ENCODE measurements at regions not wholly inside any gene's neighbourhood (a gene's known extent, or its start where the extent isn't known, plus 50 kb on each side); places are given as distances from the start of the nearest gene placed in this dataset.
A peak's percentile ranks its signal among the peaks of the same experiment; 100 is the strongest.
"Not testable (repeated sequence)": the region's sequence is repeated elsewhere in the genome, so short reads cannot be mapped to it uniquely, and the experiment has no call there.

GRCh38 chr16:29074554-29075402 lies 89.9 kb downstream of the LAT start:
- POLR2A ChIA-PET; H2AFZ ChIP-seq (ENCODE audit: low read depth, low read length); H3K4me2 ChIP-seq (ENCODE audit: insufficient read depth, low read length); H3K9me1 ChIP-seq (ENCODE audit: control insufficient read depth, insufficient read depth, low read length); CTCF ChIA-PET (ENCODE audit: low intra/inter-chr PET ratio); H4K20me1 ChIP-seq (replicated peaks; ENCODE audit: control insufficient read depth, insufficient read depth, low read length); H3K79me2 ChIP-seq (ENCODE audit: control insufficient read depth, insufficient read depth, low read length); H3K27me3 ChIP-seq (ENCODE audit: control insufficient read depth in 2 of 2, insufficient read depth in 2 of 2, low read length in 2 of 2); intact Hi-C loops (cut with micrococcal nuclease); H3K27ac ChIP-seq (ENCODE audit: extremely low read depth, low read depth, low read length); in situ Hi-C loops (cut with MboI); BruUV-seq (replicated peaks); FAIRE-seq; H3K4me3 ChIP-seq; H3K36me3 ChIP-seq (ENCODE audit: control insufficient read depth, insufficient read depth, low read length); H3K9me3 ChIP-seq (replicated peaks; ENCODE audit: control insufficient read depth, insufficient read depth, low read depth, low read length); DNase-seq (ENCODE audit: extremely low read depth in 1 of 4, low spot score in 3 of 4); H3K4me1 ChIP-seq (replicated peaks in 1 of 2; ENCODE audit: control insufficient read depth in 2 of 2, insufficient read depth in 2 of 2, low read length in 2 of 2); H3K9ac ChIP-seq (ENCODE audit: insufficient read depth in 1 of 2, low read depth in 2 of 2, low read length in 2 of 2): not testable (repeated sequence)
- ATAC-seq = peak; percentile 81
- WGBS (ENCODE audit: insufficient coverage, low coverage, missing lambda C conversion rate) = 68% methylated on average over 29 of the region's 38 CpGs

- H3K79me2 ChIP-seq (ENCODE audit: control insufficient read depth, insufficient read depth, low read length); H3K4me3 ChIP-seq; in situ Hi-C loops (cut with MboI); H3K4me1 ChIP-seq (replicated peaks in 1 of 2; ENCODE audit: control insufficient read depth in 2 of 2, insufficient read depth in 2 of 2, low read length in 2 of 2); FAIRE-seq; intact Hi-C loops (cut with micrococcal nuclease); H3K4me2 ChIP-seq (ENCODE audit: insufficient read depth, low read length); H4K20me1 ChIP-seq (replicated peaks; ENCODE audit: control insufficient read depth, insufficient read depth, low read length); H3K27me3 ChIP-seq (ENCODE audit: control insufficient read depth in 2 of 2, insufficient read depth in 2 of 2, low read length in 2 of 2); BruUV-seq (replicated peaks); H3K36me3 ChIP-seq (ENCODE audit: control insufficient read depth, insufficient read depth, low read length); H3K9me3 ChIP-seq (replicated peaks; ENCODE audit: control insufficient read depth, insufficient read depth, low read depth, low read length); H2AFZ ChIP-seq (ENCODE audit: low read depth, low read length); DNase-seq (ENCODE audit: extremely low read depth in 1 of 4, low spot score in 3 of 4); H3K27ac ChIP-seq (ENCODE audit: extremely low read depth, low read depth, low read length); POLR2A ChIA-PET; H3K9me1 ChIP-seq (ENCODE audit: control insufficient read depth, insufficient read depth, low read length); H3K9ac ChIP-seq (ENCODE audit: insufficient read depth in 1 of 2, low read depth in 2 of 2, low read length in 2 of 2); CTCF ChIA-PET (ENCODE audit: low intra/inter-chr PET ratio): not testable (repeated sequence)
- WGBS (ENCODE audit: insufficient coverage, low coverage, missing lambda C conversion rate) = no CpG with 5 or more reads among the region's 4 CpGs
- peak; percentile 70 for ATAC-seq
Observed at GRCh38 chr16:29062235-29062634, 77.4 kb downstream of the LAT start.

Data from K562 (cell line).